Calu3 (cell line): ENCODE measurements at regions not wholly inside any gene's neighbourhood (a gene's known extent, or its start where the extent isn't known, plus 50 kb on each side); places are given as distances from the start of the nearest gene placed in this dataset.

Source experiments
- BruUV-seq: library from RNA; stranded (reverse); fragments of 400-500 nt; replicated peaks from 2 replicates; lab custom pipeline; 2021; lab: Mats Ljungman, UMichigan
- CTCF ChIA-PET: fragments of 300-600 bp; sonication (Branson Sonifier 250); formaldehyde crosslinking; loops from one replicate; lab custom pipeline; 2022; ENCODE audit warnings: antibody characterized with exemption; lab: Charles Lee
- DNase-seq: peaks from one replicate; pipeline ENCODE4 v3.0.0; 2022
- H3K27ac Mint-ChIP-seq: one replicate; pipeline ENCODE4 v1.8.0; 2022; ENCODE audit warnings: mixed read lengths; ENCODE audit not compliant: unreplicated experiment
- H3K27me3 Mint-ChIP-seq: one replicate; pipeline ENCODE4 v1.8.0; 2022; ENCODE audit warnings: mixed read lengths; ENCODE audit not compliant: unreplicated experiment
- H3K36me3 Mint-ChIP-seq: one replicate; pipeline ENCODE4 v1.8.0; 2022; ENCODE audit warnings: mild to moderate bottlenecking, moderate library complexity, mixed read lengths; ENCODE audit not compliant: insufficient read depth, unreplicated experiment
- H3K4me1 Mint-ChIP-seq: one replicate; pipeline ENCODE4 v1.8.0; 2022; ENCODE audit warnings: mild to moderate bottlenecking, low read depth, mixed read lengths; ENCODE audit not compliant: unreplicated experiment
- H3K4me3 Mint-ChIP-seq: one replicate; pipeline ENCODE4 v1.8.0; 2022; ENCODE audit warnings: mild to moderate bottlenecking, low read depth, moderate library complexity, mixed read lengths; ENCODE audit not compliant: unreplicated experiment
- H3K9me3 Mint-ChIP-seq: one replicate; pipeline ENCODE4 v1.8.0; 2022; ENCODE audit warnings: low read depth, mixed read lengths; ENCODE audit not compliant: unreplicated experiment
- intact Hi-C: fragments of 100-400 bp; cut with micrococcal nuclease; formaldehyde crosslinking; loops from one replicate; pipeline ENCODE4 v1.10.0; 2022; ENCODE audit not compliant: unreplicated experiment
- TF ChIP-seq, protein P1 (sequence below): fragments of 200-600 bp; IDR thresholded peaks from one replicate; pipeline ENCODE4 v1.8.0; 2022; ENCODE audit warnings: antibody characterized with exemption; ENCODE audit not compliant: unreplicated experiment

DNA sequence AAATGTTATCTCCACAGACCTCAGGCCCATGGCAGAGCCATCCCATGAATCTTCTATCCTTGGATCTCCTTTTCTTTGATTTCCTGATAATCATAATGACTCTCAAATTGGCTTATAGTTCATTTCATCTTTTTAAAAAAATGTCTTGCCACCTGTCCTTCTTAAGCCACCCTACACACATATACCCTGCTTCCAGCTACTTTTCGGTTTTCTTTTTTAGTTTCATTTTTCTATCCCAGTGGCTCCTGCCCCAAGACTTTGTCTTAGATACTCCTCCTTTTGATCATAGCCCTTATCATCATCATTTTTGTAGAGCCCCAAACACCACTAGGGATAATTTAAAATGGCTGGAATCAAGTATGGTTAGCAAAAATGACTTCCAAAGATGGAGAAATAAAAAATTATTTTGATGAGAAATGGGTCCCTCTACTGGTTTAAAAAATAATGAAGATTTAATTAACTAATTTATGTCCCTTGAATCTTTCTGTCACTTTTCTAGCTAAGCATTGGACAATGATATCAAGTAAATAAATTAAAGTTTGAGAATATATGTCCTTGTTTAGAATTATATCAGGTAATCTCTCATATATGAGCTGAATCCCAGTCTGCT, 277.3 kb upstream of the SEMA3D start:
- no peaks in the 10 kb centered on the region for H3K9me3 Mint-ChIP-seq
- H3K27ac Mint-ChIP-seq = no peak overlapping the region
- TF ChIP-seq, protein P1, sequence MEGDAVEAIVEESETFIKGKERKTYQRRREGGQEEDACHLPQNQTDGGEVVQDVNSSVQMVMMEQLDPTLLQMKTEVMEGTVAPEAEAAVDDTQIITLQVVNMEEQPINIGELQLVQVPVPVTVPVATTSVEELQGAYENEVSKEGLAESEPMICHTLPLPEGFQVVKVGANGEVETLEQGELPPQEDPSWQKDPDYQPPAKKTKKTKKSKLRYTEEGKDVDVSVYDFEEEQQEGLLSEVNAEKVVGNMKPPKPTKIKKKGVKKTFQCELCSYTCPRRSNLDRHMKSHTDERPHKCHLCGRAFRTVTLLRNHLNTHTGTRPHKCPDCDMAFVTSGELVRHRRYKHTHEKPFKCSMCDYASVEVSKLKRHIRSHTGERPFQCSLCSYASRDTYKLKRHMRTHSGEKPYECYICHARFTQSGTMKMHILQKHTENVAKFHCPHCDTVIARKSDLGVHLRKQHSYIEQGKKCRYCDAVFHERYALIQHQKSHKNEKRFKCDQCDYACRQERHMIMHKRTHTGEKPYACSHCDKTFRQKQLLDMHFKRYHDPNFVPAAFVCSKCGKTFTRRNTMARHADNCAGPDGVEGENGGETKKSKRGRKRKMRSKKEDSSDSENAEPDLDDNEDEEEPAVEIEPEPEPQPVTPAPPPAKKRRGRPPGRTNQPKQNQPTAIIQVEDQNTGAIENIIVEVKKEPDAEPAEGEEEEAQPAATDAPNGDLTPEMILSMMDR = no peak
- intact Hi-C loops = loop anchor here (5.0 to 10.0 kb wide), 4 partner anchors 91 to 371 kb away; no protein-coding TSS in a partner anchor
- no peaks in the 10 kb centered on the region for H3K36me3 Mint-ChIP-seq
- no peak overlapping the region for H3K4me3 Mint-ChIP-seq
- BruUV-seq = no TSS peak
- no peak for DNase-seq
- CTCF ChIA-PET = interaction anchor here (0.9 to 2.0 kb wide), 4 partner anchors 90 to 423 kb away, joined by 3 to 10 read pairs (median 6); partner anchors contain the start of gene SEMA3D
- peaks cover 14% of the 10 kb centered on the region for H3K4me1 Mint-ChIP-seq
- H3K27me3 Mint-ChIP-seq = no peaks in the 10 kb centered on the region

DNA sequence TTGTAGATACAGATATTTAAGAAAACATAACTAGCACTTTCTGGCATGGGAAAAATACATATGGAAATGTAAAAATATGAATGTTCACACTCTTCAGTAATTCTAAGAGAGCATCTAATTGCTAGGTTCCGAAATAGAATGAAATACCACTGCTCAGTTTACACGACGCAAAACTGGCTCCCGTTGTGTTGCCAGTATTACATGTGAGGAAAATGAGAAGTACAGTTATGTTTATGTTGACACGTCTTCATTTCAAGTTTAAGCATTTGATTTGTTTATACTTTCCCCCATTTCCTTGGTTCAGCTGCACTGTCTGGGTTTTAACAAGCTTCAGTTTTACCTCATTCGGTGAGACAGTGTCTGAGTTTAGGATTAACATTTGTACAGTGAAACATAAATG, 275.8 kb upstream of the SEMA3D start:
- BruUV-seq = no TSS peak
- TF ChIP-seq, protein P1 = no peak
- Mint-ChIP-seq H3K27me3 (no peaks in the 10 kb centered on the region), H3K36me3 (no peaks in the 10 kb centered on the region), H3K27ac (no peak overlapping the region), H3K4me3 (no peak overlapping the region), H3K4me1 (peaks cover 14% of the 10 kb centered on the region), H3K9me3 (no peaks in the 10 kb centered on the region)
- CTCF ChIA-PET = no interaction called here
- no peak for DNase-seq
- intact Hi-C loops = loop anchor here (5.0 to 10.0 kb wide), 4 partner anchors 92 to 372 kb away; no protein-coding TSS in a partner anchor

DNA sequence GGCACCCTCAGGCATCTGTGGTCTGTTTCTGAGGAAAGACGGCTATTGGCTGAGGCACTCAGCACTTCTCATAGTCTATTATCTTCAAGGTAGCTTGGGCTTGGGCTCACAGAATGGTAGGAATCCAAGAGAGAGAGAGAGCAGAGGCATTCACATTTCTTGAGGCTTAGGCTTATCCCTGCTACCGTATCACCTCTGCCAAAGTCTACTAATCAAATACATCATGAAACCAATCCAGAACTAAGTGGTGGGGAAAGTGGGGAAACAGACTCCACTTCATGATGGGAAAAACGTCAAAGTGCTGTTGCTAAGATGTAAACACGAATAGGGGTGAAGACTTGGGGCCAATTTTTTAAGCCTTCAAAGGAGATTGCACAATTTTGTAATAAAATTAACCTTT, 271.1 kb upstream of the SEMA3D start:
- TF ChIP-seq, protein P1 = no peak
- intact Hi-C loops = no loop called here

DNA sequence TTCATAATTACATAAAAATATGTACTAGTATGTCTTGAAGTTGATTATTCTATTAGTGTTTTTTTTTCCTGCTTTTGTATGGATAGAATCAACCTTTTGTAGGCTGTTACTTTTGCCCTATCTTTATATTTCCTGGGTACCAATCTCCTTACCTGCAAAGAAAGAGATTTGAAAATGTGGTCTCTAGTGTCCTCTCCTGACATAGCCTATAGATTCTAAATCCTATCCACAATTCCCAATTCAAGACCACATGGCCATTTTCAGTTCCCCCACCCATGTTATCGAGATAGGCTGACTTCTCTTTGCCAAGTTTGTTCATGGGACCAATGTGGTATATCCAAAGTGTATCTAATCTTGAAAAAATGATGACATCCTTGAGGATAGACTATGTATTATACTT, 269.4 kb upstream of the SEMA3D start:
- CTCF ChIA-PET = no interaction called here
- no peak overlapping the region for H3K27ac Mint-ChIP-seq
- H3K4me3 Mint-ChIP-seq = no peak overlapping the region
- H3K36me3 Mint-ChIP-seq = no peaks in the 10 kb centered on the region
- intact Hi-C loops = no loop called here
- TF ChIP-seq, protein P1 = no peak
- BruUV-seq = no TSS peak
- no peak for DNase-seq
- no peaks in the 10 kb centered on the region for H3K9me3 Mint-ChIP-seq
- no peaks in the 10 kb centered on the region for H3K4me1 Mint-ChIP-seq
- H3K27me3 Mint-ChIP-seq = no peaks in the 10 kb centered on the region

More for the DNA sequence above, 271.1 kb upstream of the SEMA3D start:
- no TSS peak for BruUV-seq
- Mint-ChIP-seq H3K27me3 (no peaks in the 10 kb centered on the region), H3K36me3 (no peaks in the 10 kb centered on the region), H3K4me1 (no peaks in the 10 kb centered on the region), H3K9me3 (no peaks in the 10 kb centered on the region), H3K27ac (no peak overlapping the region), H3K4me3 (no peak overlapping the region)
- CTCF ChIA-PET = no interaction called here
- no peak for DNase-seq
